K562 (cell line): ENCODE measurements at regions not wholly inside any gene's neighbourhood (a gene's known extent, or its start where the extent isn't known, plus 50 kb on each side); places are given as distances from the start of the nearest gene placed in this dataset.

Source experiments
- POLR2A ChIP-seq: fragments of 450-650 bp; conservative IDR thresholded peaks from 2 replicates; pipeline ENCODE4 v1.6.1; 2016
- SIN3A ChIP-seq, 2 experiments: fragments of 150-350 bp in 1 of 2; IDR thresholded peaks; 2 replicates each; pipeline ENCODE4 v1.6.1; 2011 to 2016; ENCODE audit warnings: borderline replicate concordance in 2 of 2, low read depth in 2 of 2, low read length in 2 of 2, mild to moderate bottlenecking in 2 of 2, moderate library complexity in 2 of 2; ENCODE audit not compliant: control insufficient read depth in 1 of 2

DNA sequence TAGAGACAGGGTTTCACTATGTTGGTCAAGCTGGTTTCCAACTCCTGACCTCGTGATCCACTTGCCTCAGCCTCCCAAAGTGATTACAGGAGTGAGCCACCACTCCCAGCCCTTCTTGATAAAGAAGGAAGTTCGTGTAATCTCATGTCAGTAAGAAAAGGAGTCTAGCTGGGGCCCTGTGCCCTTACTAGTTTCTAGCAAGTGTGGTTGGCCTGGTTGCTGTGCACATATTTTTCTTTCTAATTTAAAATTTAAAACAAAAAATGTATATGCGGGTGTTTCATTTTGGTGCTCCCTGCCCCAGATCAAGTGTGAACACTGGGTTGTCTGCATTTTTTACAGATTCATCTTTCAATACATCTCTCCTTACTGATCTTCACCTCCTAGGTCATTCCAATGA lies 770.8 kb upstream of the TENM4 start:
- TF ChIP-seq POLR2A (no peak), SIN3A (IDR thresholded peaks at IDR 0.05; ENCODE audit: borderline replicate concordance in 2 of 2, control insufficient read depth in 1 of 2, low read depth in 2 of 2, low read length in 2 of 2) (no peak)
